Panc1 (cell line): ENCODE measurements at regions not wholly inside any gene's neighbourhood (a gene's known extent, or its start where the extent isn't known, plus 50 kb on each side); places are given as distances from the start of the nearest gene placed in this dataset.

ENCODE experiments used
- ATAC-seq: fragments of 200-7000 bp; cut with Tn5 transposase; 2 replicates; pipeline ENCODE4 v1.9.1; 2020; ENCODE audit warnings: mild to moderate bottlenecking, moderate library complexity
- BruUV-seq: library from RNA; stranded (reverse); fragments of 400-500 nt; replicated peaks from 2 replicates; lab custom pipeline; 2021; lab: Mats Ljungman, UMichigan
- CTCF ChIA-PET: fragments of 300-600 bp; sonication (Branson Sonifier 250); formaldehyde crosslinking; loops from one replicate; lab custom pipeline; 2022; ENCODE audit warnings: antibody characterized with exemption; lab: Charles Lee
- POLR2A ChIA-PET: fragments of 300-600 bp; sonication (Branson Sonifier 250); formaldehyde crosslinking; loops from one replicate; lab custom pipeline; 2022; ENCODE audit warnings: antibody characterized with exemption; lab: Charles Lee
- DNase-seq: peaks from one replicate; pipeline ENCODE4 v3.0.0-alpha.2; 2010; ENCODE audit warnings: low read depth, low spot score
- H3K27ac ChIP-seq: 2 replicates; pipeline ENCODE4 v1.5.1; 2011; ENCODE audit warnings: mild to moderate bottlenecking, low read length, inconsistent platforms
- H3K27me3 ChIP-seq: fragments of 200-500 bp; sonication (Bioruptor generic); 2 replicates; pipeline ENCODE4 v1.6.0; 2014; ENCODE audit warnings: low read length, inconsistent platforms; ENCODE audit not compliant: control insufficient read depth, insufficient read depth
- H3K36me3 ChIP-seq: fragments of 200-500 bp; sonication (Bioruptor generic); 2 replicates; pipeline ENCODE4 v1.5.1; 2014; ENCODE audit warnings: inconsistent platforms, mild to moderate bottlenecking, low read length, moderate library complexity; ENCODE audit not compliant: control insufficient read depth, insufficient read depth
- H3K4me1 ChIP-seq: 2 replicates; pipeline ENCODE4 v1.5.1; 2011; ENCODE audit warnings: inconsistent platforms, mild to moderate bottlenecking, low read length, moderate library complexity; ENCODE audit not compliant: control insufficient read depth, insufficient read depth
- H3K4me3 ChIP-seq, 2 experiments: 2 replicates each; pipeline ENCODE4 v1.5.1; 2011 to 2012; ENCODE audit warnings: low read depth in 2 of 2, low read length in 2 of 2, mild to moderate bottlenecking in 2 of 2, inconsistent platforms in 1 of 2, moderate library complexity in 1 of 2
- H3K9me3 ChIP-seq: fragments of 200-500 bp; sonication (Bioruptor generic); 2 replicates; pipeline ENCODE4 v1.5.1; 2014; ENCODE audit warnings: low read depth, mild to moderate bottlenecking, inconsistent platforms, low read length, moderate library complexity; ENCODE audit not compliant: control insufficient read depth, insufficient read depth
- POLR2AphosphoS5 ChIP-seq: IDR thresholded peaks from 2 replicates; pipeline ENCODE4 v1.6.1; 2012; ENCODE audit warnings: mild to moderate bottlenecking, low read depth, low read length, moderate library complexity
- SIN3A ChIP-seq: IDR thresholded peaks from 2 replicates; pipeline ENCODE4 v1.6.1; 2012; ENCODE audit warnings: low read depth, mild to moderate bottlenecking, low read length, moderate library complexity, borderline replicate concordance; ENCODE audit not compliant: insufficient read depth
- TCF7L2 ChIP-seq: IDR thresholded peaks from 2 replicates; pipeline ENCODE4 v1.6.1; 2011; ENCODE audit warnings: mild to moderate bottlenecking, low read depth, low read length, inconsistent platforms
- in situ Hi-C: cut with HindIII; loops from 2 replicates; pipeline ENCODE4 v1.10.0; 2016; ENCODE audit warnings: low sequenced_read_pairs, low pct_unique_long_range_greater_than_20kb
- intact Hi-C: fragments of 100-400 bp; cut with micrococcal nuclease; formaldehyde crosslinking; loops from one replicate; pipeline ENCODE4 v1.10.0; 2022; ENCODE audit not compliant: unreplicated experiment
- TF ChIP-seq, protein P1 (sequence below): fragments of 450-650 bp; IDR thresholded peaks from 2 replicates; pipeline ENCODE4 v1.5.1; 2017; ENCODE audit warnings: mild to moderate bottlenecking
- TF ChIP-seq, protein P2 (sequence below), 2 experiments: IDR thresholded peaks; 2 replicates each; pipeline ENCODE4 v1.6.1; 2011 to 2012; ENCODE audit warnings: low read depth in 2 of 2, control low read depth in 1 of 2, low read length in 1 of 2, mild to moderate bottlenecking in 1 of 2, moderate library complexity in 1 of 2; ENCODE audit not compliant: insufficient read depth in 1 of 2

GRCh38 chr9:106766616-106767015 is 96.3 kb upstream of the ZNF462 start:
- DNase-seq, result no peak
- intact Hi-C loops (no loop called here), in situ Hi-C loops (no loop called here)
- H3K4me3 ChIP-seq, result no peak overlapping the region
- no peak for ATAC-seq
- POLR2A ChIA-PET, result no interaction called here
- no peaks in the 10 kb centered on the region for H3K9me3 ChIP-seq
- H3K4me1 ChIP-seq, result no peaks in the 10 kb centered on the region
- CTCF ChIA-PET, result no interaction called here
- no TSS peak for BruUV-seq
- H3K36me3 ChIP-seq, result no peaks in the 10 kb centered on the region
- no peaks in the 10 kb centered on the region for H3K27me3 ChIP-seq
- H3K27ac ChIP-seq, result no peak overlapping the region
- TF ChIP-seq, protein P1, sequence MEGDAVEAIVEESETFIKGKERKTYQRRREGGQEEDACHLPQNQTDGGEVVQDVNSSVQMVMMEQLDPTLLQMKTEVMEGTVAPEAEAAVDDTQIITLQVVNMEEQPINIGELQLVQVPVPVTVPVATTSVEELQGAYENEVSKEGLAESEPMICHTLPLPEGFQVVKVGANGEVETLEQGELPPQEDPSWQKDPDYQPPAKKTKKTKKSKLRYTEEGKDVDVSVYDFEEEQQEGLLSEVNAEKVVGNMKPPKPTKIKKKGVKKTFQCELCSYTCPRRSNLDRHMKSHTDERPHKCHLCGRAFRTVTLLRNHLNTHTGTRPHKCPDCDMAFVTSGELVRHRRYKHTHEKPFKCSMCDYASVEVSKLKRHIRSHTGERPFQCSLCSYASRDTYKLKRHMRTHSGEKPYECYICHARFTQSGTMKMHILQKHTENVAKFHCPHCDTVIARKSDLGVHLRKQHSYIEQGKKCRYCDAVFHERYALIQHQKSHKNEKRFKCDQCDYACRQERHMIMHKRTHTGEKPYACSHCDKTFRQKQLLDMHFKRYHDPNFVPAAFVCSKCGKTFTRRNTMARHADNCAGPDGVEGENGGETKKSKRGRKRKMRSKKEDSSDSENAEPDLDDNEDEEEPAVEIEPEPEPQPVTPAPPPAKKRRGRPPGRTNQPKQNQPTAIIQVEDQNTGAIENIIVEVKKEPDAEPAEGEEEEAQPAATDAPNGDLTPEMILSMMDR, result no peak
- TF ChIP-seq TCF7L2, result no peak
- TF ChIP-seq, protein P2, sequence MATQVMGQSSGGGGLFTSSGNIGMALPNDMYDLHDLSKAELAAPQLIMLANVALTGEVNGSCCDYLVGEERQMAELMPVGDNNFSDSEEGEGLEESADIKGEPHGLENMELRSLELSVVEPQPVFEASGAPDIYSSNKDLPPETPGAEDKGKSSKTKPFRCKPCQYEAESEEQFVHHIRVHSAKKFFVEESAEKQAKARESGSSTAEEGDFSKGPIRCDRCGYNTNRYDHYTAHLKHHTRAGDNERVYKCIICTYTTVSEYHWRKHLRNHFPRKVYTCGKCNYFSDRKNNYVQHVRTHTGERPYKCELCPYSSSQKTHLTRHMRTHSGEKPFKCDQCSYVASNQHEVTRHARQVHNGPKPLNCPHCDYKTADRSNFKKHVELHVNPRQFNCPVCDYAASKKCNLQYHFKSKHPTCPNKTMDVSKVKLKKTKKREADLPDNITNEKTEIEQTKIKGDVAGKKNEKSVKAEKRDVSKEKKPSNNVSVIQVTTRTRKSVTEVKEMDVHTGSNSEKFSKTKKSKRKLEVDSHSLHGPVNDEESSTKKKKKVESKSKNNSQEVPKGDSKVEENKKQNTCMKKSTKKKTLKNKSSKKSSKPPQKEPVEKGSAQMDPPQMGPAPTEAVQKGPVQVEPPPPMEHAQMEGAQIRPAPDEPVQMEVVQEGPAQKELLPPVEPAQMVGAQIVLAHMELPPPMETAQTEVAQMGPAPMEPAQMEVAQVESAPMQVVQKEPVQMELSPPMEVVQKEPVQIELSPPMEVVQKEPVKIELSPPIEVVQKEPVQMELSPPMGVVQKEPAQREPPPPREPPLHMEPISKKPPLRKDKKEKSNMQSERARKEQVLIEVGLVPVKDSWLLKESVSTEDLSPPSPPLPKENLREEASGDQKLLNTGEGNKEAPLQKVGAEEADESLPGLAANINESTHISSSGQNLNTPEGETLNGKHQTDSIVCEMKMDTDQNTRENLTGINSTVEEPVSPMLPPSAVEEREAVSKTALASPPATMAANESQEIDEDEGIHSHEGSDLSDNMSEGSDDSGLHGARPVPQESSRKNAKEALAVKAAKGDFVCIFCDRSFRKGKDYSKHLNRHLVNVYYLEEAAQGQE (IDR thresholded peaks at IDR 0.05; ENCODE audit: insufficient read depth in 1 of 2, low read depth in 2 of 2, low read length in 1 of 2), result no peak
- TF ChIP-seq SIN3A, result no peak
- TF ChIP-seq POLR2AphosphoS5, result no peak

- CTCF ChIA-PET, result no interaction called here
- POLR2A ChIA-PET, result no interaction called here
- no peak overlapping the region for H3K4me3 ChIP-seq
- no peaks in the 10 kb centered on the region for H3K9me3 ChIP-seq
- DNase-seq (no peak), ATAC-seq (no peak)
- TF ChIP-seq TCF7L2 (no peak), SIN3A (no peak), POLR2AphosphoS5 (no peak)
- TF ChIP-seq, protein P2 (IDR thresholded peaks at IDR 0.05; ENCODE audit: insufficient read depth in 1 of 2, low read depth in 2 of 2, low read length in 1 of 2), result no peak
- TF ChIP-seq, protein P1, result no peak
- H3K27me3 ChIP-seq, result no peaks in the 10 kb centered on the region
- no peaks in the 10 kb centered on the region for H3K4me1 ChIP-seq
- H3K36me3 ChIP-seq, result no peaks in the 10 kb centered on the region
- H3K27ac ChIP-seq, result no peak overlapping the region
- intact Hi-C loops, result no loop called here
- in situ Hi-C loops, result no loop called here
- no TSS peak for BruUV-seq
These were observed 93.6 kb upstream of the ZNF462 start for GRCh38 chr9:106769331-106769730.
